GM13976 (cell line): ENCODE measurements at regions not wholly inside any gene's neighbourhood (a gene's known extent, or its start where the extent isn't known, plus 50 kb on each side); places are given as distances from the start of the nearest gene placed in this dataset.

ENCODE experiments used
- DNase-seq: peaks from one replicate; pipeline ENCODE4 v3.0.0; 2012; ENCODE audit warnings: low spot score
- CTCF ChIP-seq: IDR thresholded peaks from 2 replicates; pipeline ENCODE4 v1.5.1; 2012; ENCODE audit warnings: borderline replicate concordance, mild to moderate bottlenecking; ENCODE audit not compliant: insufficient read depth; ENCODE audit errors: extremely low read depth, missing control alignments, control extremely low read depth
- in situ Hi-C: fragments of 300-500 bp; cut with MboI; formaldehyde crosslinking; loops from one replicate; pipeline ENCODE4 v1.12.0; 2022; ENCODE audit warnings: low sequenced_read_pairs, mixed read lengths, inconsistent platforms; ENCODE audit not compliant: unreplicated experiment

DNA sequence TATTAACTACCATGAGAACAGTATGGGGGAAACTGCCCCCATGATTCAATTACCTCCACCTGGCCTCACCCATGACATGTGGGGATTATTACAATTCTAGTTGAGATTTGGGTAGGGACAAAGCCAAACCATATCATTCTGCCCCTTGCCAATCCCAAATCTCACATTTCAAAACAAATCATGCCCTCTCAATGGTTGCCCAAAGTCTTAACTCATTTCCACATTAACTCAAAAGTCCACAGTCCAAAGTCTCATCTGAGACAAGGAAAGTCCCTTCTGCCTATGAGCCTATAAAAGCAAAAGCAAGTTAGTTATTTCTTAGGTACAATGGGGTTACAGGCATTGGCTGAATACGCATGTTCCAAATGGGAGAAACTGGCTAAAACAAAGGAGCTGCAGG, 180.7 kb upstream of the CDH12 start:
- in situ Hi-C loops: no loop called here
- TF ChIP-seq CTCF: no peak
- no peak for DNase-seq

DNA sequence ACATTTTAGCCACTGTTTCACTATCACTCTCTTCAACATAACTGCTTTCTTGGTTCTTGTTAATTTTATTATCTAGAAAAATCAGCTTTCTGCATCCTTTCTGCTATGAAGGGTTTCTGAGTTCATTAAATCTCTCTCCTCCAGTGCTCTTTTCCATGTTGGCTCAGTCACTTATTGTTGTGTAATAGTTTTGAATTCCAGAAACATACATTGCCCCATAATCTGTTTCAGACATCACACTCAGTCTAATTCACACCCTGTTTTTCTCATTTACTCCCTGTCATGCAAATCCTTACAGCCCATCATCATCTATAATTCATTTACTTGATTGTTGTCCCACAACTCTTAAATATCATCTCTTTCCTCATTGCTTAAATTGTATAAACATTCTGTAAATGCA, 176.1 kb upstream of the CDH12 start:
- TF ChIP-seq CTCF: no peak
- in situ Hi-C loops: no loop called here
- DNase-seq: no peak

DNA sequence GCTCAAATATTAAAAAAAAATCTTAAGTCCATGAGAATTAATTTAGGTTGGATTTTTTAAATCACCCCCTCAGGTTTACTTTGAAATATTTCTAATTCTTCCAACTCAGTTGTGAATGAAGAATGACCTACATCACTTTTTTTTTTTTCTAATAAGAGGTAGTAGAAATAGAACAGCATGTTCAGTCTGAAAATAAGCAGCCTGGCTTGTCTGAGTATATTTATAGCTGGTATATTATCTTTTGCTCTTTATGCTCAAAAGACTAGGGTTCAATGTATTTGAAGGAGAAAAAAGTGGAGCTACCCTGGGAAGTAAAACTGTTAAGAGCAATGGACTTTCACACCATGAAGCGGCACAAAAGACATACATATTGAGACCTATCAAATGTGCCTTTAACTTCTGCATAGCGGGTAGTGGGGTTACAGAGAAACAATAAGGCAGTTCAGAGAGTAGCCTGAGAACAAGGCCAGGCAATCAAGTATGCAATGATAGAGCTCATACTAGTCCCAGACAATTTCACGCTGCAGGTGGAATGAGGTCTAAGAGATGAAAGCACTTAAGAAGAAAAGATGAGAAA, 175.4 kb upstream of the CDH12 start:
- TF ChIP-seq CTCF: no peak
- no peak for DNase-seq
- in situ Hi-C loops: no loop called here

- no peak for DNase-seq
- in situ Hi-C loops: no loop called here
- TF ChIP-seq CTCF: no peak
These were observed 174.7 kb upstream of the CDH12 start for GRCh38 chr5:23027830-23028229.

GRCh38 chr5:23027331-23027730, 174.2 kb upstream of the CDH12 start:
- no peak for TF ChIP-seq CTCF
- no peak for DNase-seq
- in situ Hi-C loops: no loop called here

- DNase-seq: no peak
- in situ Hi-C loops: no loop called here
These were observed 173.4 kb upstream of the CDH12 start for GRCh38 chr5:23026252-23027170.

More at GRCh38 chr5:23026252-23027170, 173.4 kb upstream of the CDH12 start:
- TF ChIP-seq CTCF: no peak
